SU-DHL-6 (cell line): ENCODE measurements at regions not wholly inside any gene's neighbourhood (a gene's known extent, or its start where the extent isn't known, plus 50 kb on each side); places are given as distances from the start of the nearest gene placed in this dataset.

Experiments
- CTCF ChIP-seq: fragments of 200-600 bp; sonication (generic); IDR thresholded peaks from one replicate; pipeline ENCODE4 v1.5.1; 2017; ENCODE audit warnings: antibody characterized with exemption, mild to moderate bottlenecking, low read length, moderate library complexity; ENCODE audit not compliant: insufficient read depth, poor library complexity, severe bottlenecking
- EZH2phosphoT487 ChIP-seq: fragments of 200-600 bp; sonication (generic), shearing (Covaris generic); conservative IDR thresholded peaks from 2 replicates; pipeline ENCODE4 v1.6.1; 2018; ENCODE audit warnings: mild to moderate bottlenecking, antibody characterized with exemption, low read length, moderate library complexity, mixed read lengths

- TF ChIP-seq CTCF (no peak), EZH2phosphoT487 (no peak)
These were observed 1037.4 kb upstream of the TMPRSS15 start for GRCh38 chr21:19440792-19441655.
